ENCODE measurements at regions not wholly inside any gene's neighbourhood (a gene's known extent, or its start where the extent isn't known, plus 50 kb on each side); places are given as distances from the start of the nearest gene placed in this dataset.

DNA sequence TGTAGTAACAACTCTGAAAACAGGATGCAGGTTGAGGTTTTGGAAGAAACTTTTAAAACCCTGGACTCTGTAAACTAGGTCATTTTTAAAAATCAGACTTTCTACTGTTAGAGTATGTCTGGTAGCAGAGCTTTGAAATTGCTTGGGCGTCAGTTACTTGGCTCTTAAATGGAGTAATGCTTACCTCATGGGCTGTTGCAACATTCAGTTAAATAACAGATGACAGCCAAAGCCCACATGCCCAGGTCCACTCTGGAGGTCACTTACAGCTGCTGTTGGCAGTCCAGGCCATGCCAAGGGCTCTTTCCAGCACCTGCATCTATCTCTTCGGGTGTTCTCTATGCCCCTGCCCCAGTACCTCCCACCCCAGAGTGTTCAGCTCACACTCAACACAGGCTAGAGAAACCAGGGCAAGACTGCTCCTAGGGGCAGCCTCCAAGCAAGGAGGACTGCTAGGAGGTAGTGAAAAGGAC, 96.4 kb downstream of the BANF2 start:
- DNase-seq (ENCODE audit: low read depth in 3 of 3, low spot score in 2 of 3) = no peak

DNA sequence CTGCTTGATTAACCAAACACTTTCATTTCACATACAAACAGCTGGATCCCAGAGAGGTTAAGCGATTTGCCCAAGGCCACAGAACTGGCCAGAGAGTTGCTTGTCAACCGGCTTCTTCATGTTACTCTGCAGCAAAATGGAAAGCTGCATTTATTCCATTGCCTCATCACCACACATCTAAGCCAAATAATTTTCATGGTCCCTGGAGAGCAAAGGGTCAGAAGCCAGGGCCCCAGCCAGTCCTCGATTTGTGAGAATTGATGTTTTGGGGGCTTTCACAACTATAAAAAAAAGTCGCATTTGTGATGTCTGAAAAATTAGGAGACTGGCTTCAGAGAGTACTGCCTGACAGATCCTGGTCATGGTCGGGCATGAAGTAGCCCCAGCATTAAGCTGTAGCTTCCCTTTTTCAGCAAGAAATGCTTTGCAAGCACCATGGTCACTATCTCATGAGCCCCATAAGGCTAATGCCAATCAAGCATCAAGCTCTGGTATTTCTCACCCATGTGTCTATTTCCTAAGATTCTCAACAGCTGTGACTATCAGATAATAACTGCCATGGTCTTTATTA, 95.8 kb downstream of the BANF2 start:
- no peak for DNase-seq (ENCODE audit: low read depth in 3 of 3, low spot score in 2 of 3)

DNA sequence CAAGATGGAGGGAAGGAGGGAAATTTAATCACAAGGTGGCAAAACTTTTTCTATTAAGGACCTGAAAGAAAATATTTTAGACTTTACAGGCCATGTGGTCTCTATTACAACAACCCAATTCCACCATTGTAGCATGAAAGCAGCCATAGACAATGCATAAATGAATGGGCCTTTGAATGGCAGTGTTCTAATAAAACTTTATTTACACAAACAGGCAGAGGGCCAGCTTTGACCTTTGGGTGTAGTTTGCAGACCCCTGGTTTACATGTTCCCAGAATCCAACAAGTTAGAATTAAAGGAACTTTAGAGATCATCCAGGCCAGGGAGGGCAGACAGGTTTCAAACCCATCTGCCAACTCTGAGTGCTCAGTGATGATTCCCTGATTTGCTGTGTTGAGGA, 95.2 kb downstream of the BANF2 start:
- no peak for DNase-seq (ENCODE audit: low read depth in 3 of 3, low spot score in 2 of 3)

DNA sequence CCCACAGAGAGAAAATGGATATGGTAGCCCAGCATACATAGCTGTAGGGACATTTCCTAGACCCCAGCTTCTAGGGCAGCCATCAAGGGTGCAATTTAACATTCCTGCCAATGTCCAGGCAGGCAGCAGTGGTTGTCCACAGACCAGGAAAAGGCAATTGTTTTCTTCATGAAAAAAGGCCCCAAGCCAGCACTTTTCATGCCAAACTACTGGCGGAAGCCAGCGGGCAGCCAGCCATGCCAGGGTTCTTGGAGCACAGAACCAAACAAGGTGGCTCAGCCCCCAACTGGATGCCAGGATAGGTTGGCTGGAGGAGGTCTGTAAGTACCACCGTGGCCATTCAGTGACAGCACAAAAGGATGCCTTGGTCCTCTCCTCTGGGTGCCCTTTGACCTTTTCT, 94.6 kb downstream of the BANF2 start:
- no peak for DNase-seq (ENCODE audit: low read depth in 3 of 3, low spot score in 2 of 3)

DNA sequence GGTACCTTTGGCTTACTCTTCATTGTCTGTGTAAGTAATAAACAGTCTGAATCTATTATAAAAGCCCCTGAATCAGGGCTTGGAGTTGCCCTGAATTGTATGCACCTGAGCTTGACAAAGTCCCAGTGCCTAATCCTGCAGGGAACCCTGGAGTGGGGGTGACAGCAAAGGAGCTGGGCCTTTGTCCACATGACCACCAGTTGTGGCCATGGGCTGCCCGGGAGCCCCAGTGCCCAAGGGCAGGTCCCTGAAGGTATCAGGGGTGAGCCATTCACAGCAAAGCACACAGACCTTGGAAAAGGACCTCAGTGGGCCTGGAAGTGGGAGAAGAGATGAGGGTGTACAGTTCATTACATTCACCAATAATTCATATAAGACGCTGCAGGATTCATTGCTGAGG, 94.2 kb downstream of the BANF2 start:
- DNase-seq (ENCODE audit: low read depth in 3 of 3, low spot score in 2 of 3) = no peak

DNA sequence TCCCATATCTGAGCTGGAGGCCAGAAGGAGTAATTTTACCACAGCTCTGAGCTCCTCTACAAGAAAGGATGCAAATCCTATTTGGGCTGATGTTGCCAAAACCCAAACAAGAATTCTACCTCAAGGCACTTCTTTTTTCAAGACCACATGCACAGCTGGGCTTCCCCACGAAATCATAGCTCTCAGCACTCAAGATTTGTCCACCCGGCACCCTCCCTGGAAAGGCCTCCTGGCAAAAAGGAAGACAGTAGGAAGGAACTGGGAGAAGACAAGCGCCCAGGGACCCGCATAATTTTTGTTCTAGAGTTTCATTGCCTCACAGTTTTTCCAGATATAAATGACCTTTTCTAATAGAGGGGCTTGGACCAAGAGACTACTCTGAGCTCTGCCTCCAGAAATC, 90.5 kb downstream of the BANF2 start:
- no peak for DNase-seq (ENCODE audit: low read depth in 3 of 3, low spot score in 2 of 3)

DNA sequence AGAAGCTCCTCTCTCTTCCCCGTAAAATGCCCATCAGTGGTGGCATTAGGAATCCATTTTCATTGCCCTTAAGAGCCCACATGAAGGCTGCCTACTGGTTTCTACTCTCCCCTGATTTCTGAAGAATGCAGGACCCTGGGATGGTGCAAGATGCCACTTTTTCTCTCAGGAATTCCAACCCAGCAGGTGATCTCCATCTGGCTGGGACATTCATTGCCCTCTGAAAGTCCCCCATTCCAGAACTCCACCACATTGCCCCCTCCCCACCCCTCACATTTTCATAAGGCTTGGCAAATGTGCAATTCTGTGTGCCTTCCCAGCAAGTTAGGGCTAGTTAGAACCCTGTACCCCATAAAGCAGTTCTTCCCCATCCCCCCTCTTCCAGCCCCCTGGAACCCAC, 88.0 kb downstream of the BANF2 start:
- DNase-seq (ENCODE audit: low read depth in 3 of 3, low spot score in 2 of 3) = no peak

DNA sequence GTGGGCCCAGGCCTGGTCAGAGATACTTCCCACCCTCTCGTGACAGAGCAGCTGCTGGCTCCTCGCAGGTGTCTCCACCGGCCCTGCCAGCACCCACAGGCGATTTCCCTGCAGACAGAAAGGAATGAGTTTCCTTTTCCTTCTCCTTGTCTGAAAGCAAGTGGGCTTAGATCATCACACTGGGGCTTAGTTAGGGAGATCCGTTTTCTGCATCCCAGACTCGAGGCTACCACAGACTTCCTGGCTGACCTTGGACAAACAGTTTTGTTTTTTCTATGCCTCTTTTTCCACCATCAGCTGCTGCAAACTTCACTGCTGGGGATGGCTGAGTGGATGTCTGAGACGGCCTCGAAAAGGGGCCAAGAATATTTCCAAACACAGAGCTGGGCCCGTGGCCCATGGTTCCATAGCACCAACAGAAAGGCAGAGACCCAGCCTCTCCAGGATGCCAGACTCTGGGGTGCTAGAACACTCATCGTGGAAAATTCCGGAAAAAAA, 86.5 kb downstream of the BANF2 start:
- DNase-seq (ENCODE audit: low read depth in 3 of 3, low spot score in 2 of 3) = no peak
